Activated T-helper 1 cell treated with Interleukin-2 at 50 U/mL for 16 hours (primary cell): ENCODE measurements at regions not wholly inside any gene's neighbourhood (a gene's known extent, or its start where the extent isn't known, plus 50 kb on each side); places are given as distances from the start of the nearest gene placed in this dataset.
"Not testable (repeated sequence)": the region's sequence is repeated elsewhere in the genome, so short reads cannot be mapped to it uniquely, and the experiment has no call there.

Experiments used
- DNase-seq: peaks from one replicate; pipeline ENCODE4 v3.0.0-alpha.2; 2020; ENCODE audit warnings: low read depth

DNA sequence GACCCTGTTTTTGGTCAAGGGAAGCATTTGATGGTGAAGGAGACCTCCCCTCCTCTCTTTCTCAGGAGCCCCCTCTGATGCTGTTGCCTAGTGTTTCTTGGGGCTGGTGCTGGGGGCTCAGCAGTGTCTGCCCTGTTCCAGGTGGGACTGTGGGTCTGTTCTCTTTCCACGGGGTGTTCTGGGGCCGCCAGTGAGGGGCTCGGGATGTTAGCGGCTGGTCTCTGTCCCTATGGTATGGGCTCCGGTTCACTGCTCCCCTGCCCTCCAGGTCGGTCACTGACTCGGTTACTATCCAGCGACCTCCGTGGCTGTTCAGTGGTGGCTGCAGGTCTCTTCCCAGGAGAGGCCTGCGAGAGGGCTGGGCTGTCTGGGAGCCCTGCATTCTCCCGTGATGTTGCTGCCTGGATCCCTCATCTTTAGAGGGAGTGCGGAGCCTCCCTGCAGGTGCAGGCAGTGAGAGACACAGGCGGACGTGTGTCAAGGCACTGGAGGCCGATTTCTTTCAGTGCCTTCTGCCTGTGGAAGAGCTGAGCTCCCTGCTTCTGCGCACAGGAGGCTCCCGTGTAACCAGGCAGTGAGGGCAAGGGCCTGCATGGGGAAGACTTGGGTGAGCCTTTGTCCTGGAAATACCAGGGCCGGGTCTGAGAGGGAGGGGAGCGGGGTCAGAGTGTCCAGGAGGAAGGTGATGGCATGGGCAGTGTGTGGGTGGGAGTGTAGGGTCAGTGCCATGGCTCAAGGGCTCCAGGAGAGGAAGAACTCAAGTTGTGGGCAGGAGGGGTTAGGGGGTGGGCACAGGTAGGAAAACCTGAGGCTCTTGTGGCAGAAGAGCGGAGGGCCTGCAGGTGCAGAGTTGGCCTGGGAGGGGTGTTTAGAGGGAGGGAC, 362.6 kb downstream of the TMEM121 start:
- no peak for DNase-seq

DNA sequence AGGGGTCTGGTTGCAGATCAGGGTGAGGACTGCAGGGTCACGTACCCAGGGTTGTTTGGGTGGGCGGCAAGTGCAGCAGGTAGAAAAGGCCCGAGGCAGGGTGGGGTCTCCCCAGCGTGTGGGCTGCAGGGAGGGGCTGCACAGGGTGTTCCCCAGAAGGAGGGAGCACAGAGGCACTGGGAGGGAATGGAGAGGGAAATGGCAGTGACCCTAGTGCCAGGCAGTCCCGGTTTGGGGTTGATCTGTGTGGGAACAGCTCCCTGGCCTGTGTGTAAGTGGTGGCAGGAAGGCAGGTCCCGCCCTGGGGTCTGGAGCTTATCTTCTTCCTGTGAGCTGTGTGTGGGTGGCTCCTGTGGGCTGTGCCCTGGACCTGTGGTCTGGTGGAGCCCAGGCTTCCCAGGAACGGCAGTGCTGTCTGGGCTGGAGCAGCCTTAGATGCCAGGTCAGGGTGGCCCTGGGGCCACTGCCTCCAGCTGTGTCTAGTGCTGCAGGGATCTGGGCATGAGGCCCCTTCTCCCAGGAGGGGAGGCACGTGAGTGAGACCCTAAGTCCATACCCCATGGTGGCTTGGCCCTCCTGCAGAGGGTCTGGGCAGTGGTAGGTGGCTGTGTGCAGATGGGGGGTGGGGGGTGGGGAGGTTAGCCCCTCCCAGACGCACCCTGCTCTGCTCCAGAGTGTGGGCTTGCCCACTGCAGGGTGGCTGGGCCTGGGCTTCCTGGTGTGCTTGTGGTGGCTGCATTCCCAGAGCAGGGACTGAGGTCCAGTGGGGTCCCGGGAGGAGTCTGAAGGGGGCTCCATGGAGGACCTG, 363.5 kb downstream of the TMEM121 start:
- DNase-seq: no peak

DNA sequence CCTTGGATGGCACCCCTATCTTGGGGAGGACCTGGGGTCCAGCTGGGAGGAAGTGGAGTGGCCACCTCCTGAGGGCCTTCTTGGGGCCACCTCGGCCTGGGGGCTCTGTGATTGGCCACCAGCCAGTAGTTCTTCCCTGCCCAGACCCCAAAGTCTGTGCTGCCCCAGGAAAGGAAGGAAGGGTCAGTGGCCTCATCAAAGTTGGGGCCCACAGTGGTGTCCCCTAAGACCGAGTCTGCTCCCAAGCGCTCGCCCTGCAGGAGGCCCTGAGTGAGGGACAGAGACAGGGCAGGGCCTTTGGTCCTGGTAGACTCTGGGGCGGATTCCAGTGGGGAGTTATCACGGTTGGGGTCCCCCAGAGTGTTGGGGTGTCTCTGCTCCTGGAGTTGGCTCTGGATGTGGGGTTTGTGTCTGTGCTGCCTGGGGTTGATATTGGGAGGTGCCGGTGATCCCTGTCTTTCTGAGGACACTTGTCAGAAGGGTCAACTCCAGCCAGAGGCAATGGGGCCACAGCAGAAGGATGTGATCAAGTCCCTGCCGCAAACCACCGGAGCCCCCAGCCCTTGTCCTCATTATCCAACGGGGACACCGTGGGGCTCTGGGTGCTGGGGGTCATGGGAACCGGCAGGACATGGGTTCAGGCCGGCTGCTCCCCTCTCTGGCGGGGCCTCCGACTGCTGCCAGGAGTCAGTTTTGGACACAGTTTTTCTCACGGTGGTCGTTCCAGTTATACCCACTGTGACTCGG, 364.3 kb downstream of the TMEM121 start:
- DNase-seq: no peak

DNA sequence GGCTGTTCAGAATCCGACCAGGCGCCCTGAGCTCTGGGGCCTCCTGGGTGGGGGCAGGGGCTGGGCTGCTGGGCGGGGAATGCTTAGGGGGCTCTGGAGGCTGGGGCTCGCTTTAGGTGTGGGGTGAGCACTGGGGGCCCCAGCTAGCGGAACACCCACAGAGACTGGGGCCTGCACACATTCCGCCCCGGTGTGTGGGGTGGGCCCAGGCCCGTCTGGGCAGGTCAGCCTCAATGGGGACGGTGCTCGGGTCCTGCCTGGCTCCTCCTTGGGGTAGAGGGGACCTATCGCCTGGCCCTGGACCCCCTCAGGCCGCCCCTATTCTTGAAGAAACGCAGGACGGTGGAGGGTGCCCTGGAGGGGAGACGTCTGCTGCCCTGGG, 364.8 kb downstream of the TMEM121 start:
- no peak for DNase-seq

DNA sequence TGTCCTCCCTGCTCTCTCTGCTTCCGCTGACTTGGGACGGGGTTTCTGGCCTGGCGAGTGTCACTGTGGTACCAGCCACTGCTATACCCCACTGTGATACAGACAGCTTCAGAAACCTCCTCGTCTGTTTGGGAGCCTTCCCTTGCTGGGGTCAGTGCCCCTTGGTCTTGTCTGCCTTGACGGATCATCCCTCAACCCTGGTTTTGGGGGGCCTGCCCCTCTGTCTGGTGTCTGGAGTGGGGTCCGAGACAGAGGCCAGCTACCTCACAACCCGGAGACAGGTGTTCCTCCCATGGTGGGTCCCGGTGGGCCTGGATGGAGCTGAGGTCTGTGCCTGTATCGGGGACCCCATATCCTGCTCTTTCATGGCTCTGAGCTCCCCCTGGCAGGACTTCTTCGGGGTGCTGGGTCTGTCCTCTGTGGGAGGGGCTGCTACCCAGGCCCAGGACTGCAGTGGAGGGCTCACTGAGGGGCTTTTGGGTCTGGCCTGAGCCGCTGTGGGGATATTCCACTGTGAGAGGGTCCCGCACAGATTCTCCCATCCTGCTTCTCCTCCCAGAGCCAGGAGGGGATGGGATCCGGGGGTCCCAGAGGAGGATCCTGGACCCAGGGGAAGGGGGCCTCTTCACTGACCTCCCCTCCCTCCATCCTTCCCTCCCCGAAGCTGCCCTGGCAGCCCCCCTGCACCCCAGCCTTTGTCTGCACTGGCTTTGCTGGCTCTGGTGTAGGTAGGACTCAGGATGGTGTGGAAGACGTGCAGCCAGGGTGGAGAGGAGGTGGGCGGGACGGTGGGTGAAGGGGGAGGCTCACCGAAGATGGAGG, 365.5 kb downstream of the TMEM121 start:
- no peak for DNase-seq

DNA sequence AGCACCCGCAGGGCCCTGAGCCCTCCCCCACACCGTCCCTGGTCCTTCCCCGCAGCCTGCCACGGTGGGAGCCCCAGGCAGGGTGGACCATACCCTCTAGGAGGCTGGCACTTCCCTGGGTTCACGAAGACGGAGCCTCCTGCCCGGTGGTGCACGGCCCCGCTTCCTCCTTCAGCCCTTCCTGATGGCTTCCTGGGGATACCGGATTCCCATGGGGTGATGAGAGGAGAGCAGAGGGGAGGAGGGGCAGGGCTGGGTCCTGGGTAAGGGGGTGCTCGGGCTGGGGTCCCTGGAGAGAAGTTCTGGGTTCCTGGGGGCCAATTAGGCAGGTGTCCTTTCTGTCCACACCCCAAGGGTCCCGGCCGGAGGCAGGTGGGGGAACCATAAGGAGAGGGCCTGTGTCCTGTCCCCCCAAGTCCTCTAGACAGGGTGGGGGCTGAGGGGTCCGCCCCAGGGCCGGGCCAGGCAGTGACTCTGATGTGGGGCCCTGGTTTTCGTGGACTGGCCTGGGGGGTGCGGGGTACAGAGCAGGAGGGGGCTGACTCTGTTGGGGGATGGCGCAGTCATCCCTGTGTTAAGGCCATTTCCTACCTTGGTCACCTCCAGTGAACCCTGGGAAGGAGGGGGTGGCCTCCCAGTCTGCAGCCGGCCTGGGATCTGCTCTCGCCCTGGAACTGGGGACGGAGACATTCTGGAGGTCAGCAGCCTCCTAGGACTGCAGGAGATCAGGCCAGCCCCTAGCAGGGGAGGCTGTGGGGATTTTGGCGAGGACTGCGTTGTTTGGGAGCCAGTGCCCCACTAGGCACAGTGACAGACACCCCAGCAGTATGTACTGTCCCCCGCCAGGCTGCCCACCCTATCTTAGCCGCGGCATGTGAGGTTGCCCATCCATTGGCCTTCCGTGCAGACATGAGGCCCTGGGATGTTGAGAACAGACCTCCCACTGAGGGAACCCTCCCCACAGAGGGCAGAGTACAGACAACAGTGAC, 366.4 kb downstream of the TMEM121 start:
- DNase-seq: not testable (repeated sequence)

DNA sequence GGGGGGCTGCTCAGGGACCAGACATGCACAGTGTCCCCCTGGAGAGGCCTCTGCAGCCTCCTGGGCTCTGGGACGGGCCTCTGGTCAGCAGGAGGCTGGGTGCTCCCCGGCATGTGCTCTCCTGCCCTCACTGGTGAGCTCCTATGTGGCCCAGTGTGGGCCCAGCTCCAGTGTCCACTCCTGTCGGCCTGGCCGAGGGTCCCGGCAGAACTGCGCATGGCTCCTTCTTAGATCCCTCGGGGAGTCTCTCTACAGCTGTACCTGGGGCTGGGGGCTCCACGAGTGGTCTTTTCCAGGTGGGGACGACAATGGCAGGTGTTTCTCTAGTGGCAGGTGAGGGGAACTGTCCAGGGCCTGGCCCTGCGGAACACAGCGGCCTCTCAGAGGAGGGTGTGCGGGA, 367.3 kb downstream of the TMEM121 start:
- DNase-seq: not testable (repeated sequence)

DNA sequence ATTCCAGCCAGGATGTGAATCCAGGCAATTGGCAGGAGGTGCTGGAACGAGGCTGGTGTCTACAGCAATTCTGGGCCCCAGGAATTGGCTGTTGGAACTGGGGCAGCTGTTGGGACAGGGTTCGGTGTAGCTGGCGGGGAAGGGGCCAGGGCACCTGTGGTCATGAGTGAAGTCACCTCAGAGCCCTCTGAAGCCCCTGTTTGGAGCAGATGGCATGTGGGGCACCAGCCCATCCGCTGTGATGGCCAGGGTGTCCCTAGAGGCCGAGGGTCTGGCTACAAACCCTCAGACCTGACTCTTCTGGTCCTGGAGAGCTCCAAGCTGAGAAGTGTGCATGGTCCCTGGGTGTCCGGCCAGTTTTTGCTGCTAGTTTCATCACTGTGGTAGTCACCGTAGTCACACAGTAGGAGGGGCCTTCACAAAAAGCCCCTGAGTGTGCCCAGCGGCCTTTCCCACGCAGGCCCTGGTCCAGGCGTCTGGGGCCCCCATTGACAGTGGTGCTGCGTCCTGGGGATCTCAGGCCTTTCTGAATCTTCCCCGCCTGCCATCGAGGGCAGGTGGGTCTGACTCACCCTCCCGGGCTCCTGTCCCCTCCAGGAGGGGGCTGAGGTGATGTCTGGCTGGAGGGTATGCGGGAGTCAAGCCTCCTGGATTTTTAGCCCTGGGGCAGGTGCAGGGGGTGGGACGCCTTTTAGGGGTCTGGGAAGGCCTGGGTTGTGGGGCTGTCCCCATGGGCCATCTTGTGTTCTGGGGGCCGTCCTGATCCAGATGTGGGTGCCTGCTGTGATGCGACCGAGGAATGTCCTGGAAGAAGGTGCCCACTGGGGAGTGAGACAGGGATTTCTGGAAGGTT, 368.0 kb downstream of the TMEM121 start:
- DNase-seq: no peak

DNA sequence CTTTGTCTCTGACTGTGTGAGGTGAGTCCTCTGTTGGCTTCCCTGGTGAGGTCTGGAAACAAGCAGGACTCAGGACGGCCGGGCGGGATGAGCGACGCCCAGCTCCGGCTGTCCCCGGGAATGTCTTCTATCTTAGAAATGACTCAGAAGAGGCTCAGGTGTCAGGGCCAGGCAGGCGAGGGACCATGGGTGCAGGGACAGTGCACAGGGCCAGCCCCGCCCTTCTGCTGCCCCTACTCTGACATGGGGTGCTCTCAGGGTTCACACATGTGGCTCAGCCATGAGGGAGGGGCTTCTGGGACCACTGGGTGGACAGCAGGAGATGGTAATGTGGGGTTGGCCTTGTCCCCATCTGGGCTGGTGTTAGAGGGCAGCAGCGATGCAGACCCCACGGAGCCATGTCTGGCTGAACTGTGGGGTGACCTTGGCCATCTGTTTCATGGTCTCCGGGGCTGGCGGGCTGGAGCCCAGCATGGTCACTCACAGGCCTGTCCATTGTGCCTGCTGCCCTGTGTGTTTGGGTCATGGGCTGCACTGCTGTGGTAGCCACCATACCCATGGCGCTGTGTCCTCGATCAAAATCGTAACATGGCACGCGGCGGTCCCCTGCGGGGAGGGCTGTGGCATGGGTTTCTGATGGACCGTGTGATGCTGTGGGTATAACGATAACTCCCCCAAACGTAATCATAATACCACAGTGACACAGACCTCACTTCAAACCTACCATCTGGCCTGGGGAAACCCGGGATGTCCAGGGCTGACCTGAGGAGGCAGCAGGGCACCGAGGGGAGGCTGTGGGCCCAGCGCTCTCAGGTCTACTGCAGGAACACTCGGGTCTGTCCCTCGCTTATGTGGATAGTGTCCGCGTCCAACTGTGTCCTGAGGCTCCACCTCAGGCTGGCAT, 368.8 kb downstream of the TMEM121 start:
- no peak for DNase-seq

DNA sequence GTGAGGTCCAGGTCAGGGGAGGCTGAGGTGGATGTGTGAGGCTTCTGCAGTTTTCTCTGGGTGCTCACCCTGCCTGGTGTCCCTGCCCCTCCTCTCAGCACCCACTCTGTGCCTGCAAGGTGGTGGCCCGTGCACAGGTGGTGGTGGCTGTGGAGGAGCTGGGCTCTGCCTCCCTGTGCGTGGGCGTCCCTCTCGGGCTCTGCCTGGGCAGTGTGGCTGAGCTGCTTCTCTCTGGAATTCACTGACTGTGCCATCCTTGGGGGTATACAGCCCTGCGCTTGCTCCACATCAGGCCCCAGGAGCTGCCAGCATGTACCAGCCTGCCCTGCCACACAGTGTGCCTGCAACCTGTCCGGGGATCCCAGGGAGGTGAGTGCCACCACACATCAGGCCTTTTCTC, 369.8 kb downstream of the TMEM121 start:
- not testable (repeated sequence) for DNase-seq

DNA sequence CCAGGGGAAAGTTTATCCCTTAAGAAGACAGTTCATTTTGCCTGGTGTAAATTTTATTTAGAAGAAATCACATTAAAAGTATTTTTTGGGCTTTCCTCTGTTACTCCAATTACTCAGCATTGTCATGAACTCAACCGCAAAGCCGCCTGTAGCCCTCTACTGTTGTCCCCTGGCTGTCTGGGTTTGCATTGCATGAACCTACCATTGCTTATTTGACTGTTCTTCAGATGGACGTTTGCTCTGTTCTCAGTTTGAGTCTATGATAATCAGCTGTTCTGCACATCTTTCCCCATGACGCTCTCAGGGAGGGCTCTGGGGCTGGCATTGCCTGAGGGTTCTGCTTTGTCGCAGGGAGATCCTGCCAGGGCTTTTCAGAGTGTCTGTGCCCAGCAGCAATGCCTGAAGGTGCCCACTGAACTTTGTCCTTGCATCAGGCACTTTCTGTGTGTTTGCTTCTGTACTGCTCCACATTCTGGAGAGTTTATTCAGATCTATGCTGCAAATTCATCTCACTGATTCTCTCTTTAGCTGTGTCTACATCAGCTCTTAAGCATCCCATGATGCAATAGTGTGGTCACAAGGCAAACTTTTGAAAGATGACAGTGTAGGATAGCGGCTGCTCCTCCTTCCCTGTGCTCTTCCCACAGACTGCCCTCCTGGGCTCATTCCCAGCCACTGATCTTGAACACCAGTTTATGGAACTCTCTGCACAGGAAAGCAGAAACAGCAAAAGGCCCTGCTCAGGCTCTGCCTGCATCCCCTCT, 370.8 kb downstream of the TMEM121 start:
- DNase-seq: not testable (repeated sequence)

DNA sequence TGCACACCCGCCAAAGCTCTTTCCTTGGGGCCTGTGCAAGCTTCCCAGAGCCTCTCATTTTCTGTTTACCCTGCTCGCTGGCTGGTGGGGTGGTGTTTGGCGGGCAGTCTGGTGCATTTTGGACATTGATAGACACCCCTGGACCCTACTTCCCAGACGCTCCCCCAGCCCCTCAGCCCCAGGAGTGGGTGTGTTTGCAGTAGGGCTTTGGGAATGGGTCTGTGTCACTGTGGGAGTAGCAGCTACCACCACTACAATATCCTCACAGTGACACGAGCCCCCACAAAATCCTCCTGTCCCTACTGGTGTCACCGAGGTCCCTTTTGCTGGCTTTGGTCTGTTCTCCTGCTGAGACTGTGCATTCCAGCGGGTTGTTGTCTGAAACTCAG, 371.3 kb downstream of the TMEM121 start:
- no peak for DNase-seq

DNA sequence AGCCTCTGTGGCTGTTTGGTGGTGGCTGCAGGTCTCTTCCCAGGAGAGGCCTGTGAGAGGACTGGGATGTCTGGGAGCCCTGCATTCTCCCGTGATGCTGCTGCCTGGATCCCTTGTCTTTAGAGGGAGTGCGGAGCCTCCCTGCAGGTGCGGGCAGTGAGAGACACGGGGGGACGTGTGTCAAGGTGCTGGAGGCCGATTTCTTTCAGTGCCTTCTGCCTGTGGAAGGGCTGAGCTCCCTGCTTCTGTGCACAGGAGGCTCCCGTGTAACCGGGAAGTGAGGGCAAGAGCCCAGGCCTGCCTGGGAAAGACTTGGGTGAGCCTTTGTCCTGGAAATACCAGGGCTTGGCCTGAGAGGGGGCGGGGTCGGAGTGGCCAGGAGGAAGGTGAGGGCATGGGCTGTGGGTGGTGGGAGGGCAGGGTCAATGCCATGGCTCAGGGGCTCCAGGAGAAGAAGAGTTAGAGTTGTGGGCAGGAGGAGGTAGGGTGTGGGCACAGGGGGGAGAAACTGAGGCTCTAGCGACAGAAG, 372.2 kb downstream of the TMEM121 start:
- no peak for DNase-seq

DNA sequence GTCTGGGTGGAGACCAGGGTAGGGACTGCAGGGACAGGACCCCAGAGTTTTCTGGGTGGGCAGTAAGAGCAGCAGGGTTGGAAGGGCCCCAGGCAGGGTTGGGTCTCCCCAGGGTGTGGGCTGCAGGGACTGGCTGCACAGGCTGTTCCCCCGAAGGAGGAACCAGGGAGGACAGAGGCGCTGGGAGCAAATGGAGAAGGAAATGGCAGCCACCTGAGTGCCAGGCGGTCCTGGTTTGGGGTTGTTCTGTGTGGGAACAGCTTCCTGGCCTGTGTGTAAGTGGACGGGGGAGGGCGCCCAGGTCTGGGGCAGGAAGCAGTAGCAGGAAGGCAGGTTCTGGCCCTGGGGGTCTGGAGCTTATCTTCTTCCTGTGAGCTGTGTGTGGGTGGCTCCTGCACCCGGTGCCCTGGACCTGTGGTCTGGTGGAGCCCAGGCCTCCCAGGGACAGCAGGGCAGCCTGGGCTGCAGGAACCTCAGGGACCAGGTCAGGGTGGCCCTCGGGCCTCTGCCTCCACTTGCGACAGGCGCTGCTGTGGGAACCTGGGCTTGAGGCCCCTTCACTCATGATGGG, 372.8 kb downstream of the TMEM121 start:
- no peak for DNase-seq

DNA sequence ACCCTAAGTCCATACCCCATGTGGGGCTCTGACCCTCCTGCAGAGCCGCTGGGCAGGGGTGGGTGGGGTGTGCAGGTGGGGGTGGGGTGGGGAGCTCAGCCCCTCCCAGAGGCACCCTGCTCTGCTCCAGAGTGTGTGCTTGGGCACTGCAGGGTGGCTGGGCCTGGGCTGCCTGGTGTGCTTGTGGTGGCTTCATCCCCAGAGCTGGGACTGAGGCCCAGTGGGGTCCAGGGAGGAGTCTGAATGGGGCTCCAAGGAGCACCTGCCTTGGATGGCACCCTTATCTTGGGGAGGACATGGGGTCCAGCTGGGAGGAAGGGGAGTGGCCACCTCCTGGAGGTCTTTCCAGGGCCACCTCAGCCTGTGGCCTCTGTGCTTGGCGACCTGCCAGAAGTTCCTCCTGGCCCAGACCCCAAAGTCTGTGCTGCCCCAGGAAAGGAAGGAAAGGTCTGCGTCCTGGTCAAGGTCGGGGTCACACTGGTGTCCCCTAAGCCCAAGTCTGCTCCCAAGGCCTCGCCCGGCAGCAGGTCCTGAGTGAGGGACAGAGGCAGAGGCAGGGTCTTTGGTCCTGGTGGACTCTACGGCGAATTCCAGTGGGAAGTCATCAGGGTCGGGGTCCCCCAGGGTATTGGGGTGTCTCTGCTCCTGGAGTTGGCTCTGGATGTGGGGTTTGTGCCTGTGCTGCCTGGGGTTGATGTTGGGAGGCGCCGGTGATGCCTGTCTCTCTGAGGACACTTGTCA, 373.4 kb downstream of the TMEM121 start:
- no peak for DNase-seq
